GM23338 (cell line): ENCODE measurements at regions not wholly inside any gene's neighbourhood (a gene's known extent, or its start where the extent isn't known, plus 50 kb on each side); places are given as distances from the start of the nearest gene placed in this dataset.

Experiments used
- ATAC-seq: fragments of 200-7000 bp; cut with Tn5 transposase; 3 replicates; pipeline ENCODE4 v1.9.1; 2020
- DNase-seq: peaks from one replicate; pipeline ENCODE4 v3.0.0-alpha.2; 2015; ENCODE audit warnings: low spot score
- H2AFZ ChIP-seq: fragments of 200-600 bp; sonication (generic); 2 replicates; pipeline ENCODE4 v1.8.0; 2016; ENCODE audit warnings: antibody characterized with exemption, mild to moderate bottlenecking, moderate library complexity
- H3F3A ChIP-seq: fragments of 200-600 bp; sonication (generic); replicated peaks from 2 replicates; pipeline ENCODE4 v1.8.0; 2017; ENCODE audit warnings: antibody characterized with exemption, mixed run types, low read depth
- H3K27ac ChIP-seq: fragments of 200-600 bp; sonication (generic); 2 replicates; pipeline ENCODE4 v1.6.1; 2016; ENCODE audit warnings: low read depth
- H3K27me3 ChIP-seq: fragments of 200-600 bp; sonication (generic); 2 replicates; pipeline ENCODE4 v1.8.0; 2016; ENCODE audit warnings: mild to moderate bottlenecking, mixed run types, moderate library complexity; ENCODE audit not compliant: insufficient read depth
- H3K36me3 ChIP-seq: fragments of 200-600 bp; sonication (generic); 2 replicates; pipeline ENCODE4 v1.8.0; 2016; ENCODE audit warnings: mild to moderate bottlenecking; ENCODE audit not compliant: insufficient read depth
- H3K4me1 ChIP-seq: fragments of 200-600 bp; sonication (generic); 2 replicates; pipeline ENCODE4 v1.8.0; 2016; ENCODE audit warnings: mild to moderate bottlenecking, moderate library complexity; ENCODE audit not compliant: insufficient read depth
- H3K4me2 ChIP-seq: fragments of 200-600 bp; sonication (generic); 2 replicates; pipeline ENCODE4 v1.7.1; 2017; ENCODE audit warnings: mixed run types
- H3K4me3 ChIP-seq: fragments of 200-600 bp; sonication (generic); 2 replicates; pipeline ENCODE4 v1.6.1; 2016; ENCODE audit warnings: mixed run types
- H3K79me2 ChIP-seq: fragments of 200-600 bp; sonication (generic); replicated peaks from 2 replicates; pipeline ENCODE4 v1.8.0; 2017; ENCODE audit warnings: mild to moderate bottlenecking; ENCODE audit not compliant: insufficient read depth
- H3K9me2 ChIP-seq: fragments of 200-600 bp; sonication (generic); 2 replicates; pipeline ENCODE4 v1.8.0; 2017; ENCODE audit not compliant: insufficient read depth
- H4K20me1 ChIP-seq: fragments of 200-600 bp; sonication (generic); replicated peaks from 2 replicates; pipeline ENCODE4 v1.8.0; 2017; ENCODE audit warnings: mild to moderate bottlenecking; ENCODE audit not compliant: insufficient read depth
- H3K27ac Mint-ChIP-seq: 2 replicates; pipeline ENCODE4 v1.8.0; 2020; ENCODE audit warnings: inconsistent platforms, mild to moderate bottlenecking, moderate library complexity, mixed read lengths
- H3K27me3 Mint-ChIP-seq: 3 replicates; pipeline ENCODE4 v1.8.0; 2022; ENCODE audit warnings: low read depth, mild to moderate bottlenecking, moderate library complexity, mixed read lengths, inconsistent platforms; ENCODE audit not compliant: insufficient read depth, poor library complexity
- H3K36me3 Mint-ChIP-seq: 3 replicates; pipeline ENCODE4 v1.8.0; 2021; ENCODE audit warnings: low read depth, mild to moderate bottlenecking, inconsistent platforms, moderate library complexity, mixed read lengths
- H3K4me1 Mint-ChIP-seq: 3 replicates; pipeline ENCODE4 v1.8.0; 2020; ENCODE audit warnings: mild to moderate bottlenecking, inconsistent platforms, mixed read lengths
- H3K4me3 Mint-ChIP-seq: 3 replicates; pipeline ENCODE4 v1.8.0; 2021; ENCODE audit warnings: moderate library complexity, mild to moderate bottlenecking, inconsistent platforms, mixed read lengths
- H3K9me3 Mint-ChIP-seq: 3 replicates; pipeline ENCODE4 v1.8.0; 2020; ENCODE audit warnings: moderate library complexity, mild to moderate bottlenecking, inconsistent platforms, mixed read lengths
- CREB1 ChIP-seq: fragments of 250-450 bp; sonication (Bioruptor Pico); IDR thresholded peaks from 2 replicates; pipeline ENCODE4 v1.5.0; 2020; ENCODE audit warnings: low read depth, mild to moderate bottlenecking, moderate library complexity
- EZH2 ChIP-seq: fragments of 200-600 bp; sonication (generic); IDR thresholded peaks from one replicate; pipeline ENCODE4 v1.8.0; 2017; ENCODE audit warnings: antibody characterized with exemption, mild to moderate bottlenecking, low read depth; ENCODE audit not compliant: unreplicated experiment
- EZH2phosphoT487 ChIP-seq: fragments of 200-600 bp; sonication (generic); IDR thresholded peaks from one replicate; pipeline ENCODE4 v1.8.1; 2018; ENCODE audit warnings: antibody characterized with exemption; ENCODE audit not compliant: unreplicated experiment
- JUNB ChIP-seq: IDR thresholded peaks from one replicate; pipeline ENCODE4 v1.6.1; 2016; ENCODE audit warnings: antibody characterized with exemption; ENCODE audit not compliant: unreplicated experiment
- POLR2AphosphoS5 ChIP-seq: IDR thresholded peaks from 2 replicates; pipeline ENCODE4 v1.6.1; 2016; ENCODE audit warnings: antibody characterized with exemption, low read depth
- STAT1 ChIP-seq: IDR thresholded peaks from one replicate; pipeline ENCODE4 v1.6.1; 2016; ENCODE audit warnings: antibody characterized with exemption; ENCODE audit not compliant: unreplicated experiment
- TF ChIP-seq, protein P1 (sequence below): fragments of 250-450 bp; sonication (Bioruptor Pico); IDR thresholded peaks from 2 replicates; pipeline ENCODE4 v1.5.0; 2020; ENCODE audit warnings: mild to moderate bottlenecking, moderate library complexity
- TF ChIP-seq, protein P2 (sequence below), 2 experiments: fragments of 200-600 bp in 1 of 2; sonication (generic) in 1 of 2; conservative IDR thresholded peaks; 2 replicates each; pipeline versions ENCODE4 v1.5.1 to v1.6.1; 2016 to 2017; ENCODE audit warnings: antibody characterized with exemption in 2 of 2, low read depth in 2 of 2, mild to moderate bottlenecking in 2 of 2, moderate library complexity in 1 of 2

DNA sequence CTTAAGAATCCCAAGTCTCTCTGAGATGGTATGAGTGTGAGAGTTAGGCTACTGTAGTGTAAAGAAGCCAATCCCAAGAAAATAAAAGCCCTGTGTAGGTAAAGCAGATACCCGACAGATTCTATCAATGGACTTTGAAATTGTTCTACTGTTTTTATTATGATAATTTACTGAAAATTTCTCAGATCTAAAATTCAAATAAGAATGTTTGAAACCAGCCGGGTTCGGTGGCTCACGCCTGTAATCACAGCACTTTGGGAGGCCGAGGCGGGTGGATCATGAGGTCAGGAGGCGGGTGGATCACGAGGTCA, 208.3 kb upstream of the SPRED2 start (continued):
- TF ChIP-seq, protein P1, sequence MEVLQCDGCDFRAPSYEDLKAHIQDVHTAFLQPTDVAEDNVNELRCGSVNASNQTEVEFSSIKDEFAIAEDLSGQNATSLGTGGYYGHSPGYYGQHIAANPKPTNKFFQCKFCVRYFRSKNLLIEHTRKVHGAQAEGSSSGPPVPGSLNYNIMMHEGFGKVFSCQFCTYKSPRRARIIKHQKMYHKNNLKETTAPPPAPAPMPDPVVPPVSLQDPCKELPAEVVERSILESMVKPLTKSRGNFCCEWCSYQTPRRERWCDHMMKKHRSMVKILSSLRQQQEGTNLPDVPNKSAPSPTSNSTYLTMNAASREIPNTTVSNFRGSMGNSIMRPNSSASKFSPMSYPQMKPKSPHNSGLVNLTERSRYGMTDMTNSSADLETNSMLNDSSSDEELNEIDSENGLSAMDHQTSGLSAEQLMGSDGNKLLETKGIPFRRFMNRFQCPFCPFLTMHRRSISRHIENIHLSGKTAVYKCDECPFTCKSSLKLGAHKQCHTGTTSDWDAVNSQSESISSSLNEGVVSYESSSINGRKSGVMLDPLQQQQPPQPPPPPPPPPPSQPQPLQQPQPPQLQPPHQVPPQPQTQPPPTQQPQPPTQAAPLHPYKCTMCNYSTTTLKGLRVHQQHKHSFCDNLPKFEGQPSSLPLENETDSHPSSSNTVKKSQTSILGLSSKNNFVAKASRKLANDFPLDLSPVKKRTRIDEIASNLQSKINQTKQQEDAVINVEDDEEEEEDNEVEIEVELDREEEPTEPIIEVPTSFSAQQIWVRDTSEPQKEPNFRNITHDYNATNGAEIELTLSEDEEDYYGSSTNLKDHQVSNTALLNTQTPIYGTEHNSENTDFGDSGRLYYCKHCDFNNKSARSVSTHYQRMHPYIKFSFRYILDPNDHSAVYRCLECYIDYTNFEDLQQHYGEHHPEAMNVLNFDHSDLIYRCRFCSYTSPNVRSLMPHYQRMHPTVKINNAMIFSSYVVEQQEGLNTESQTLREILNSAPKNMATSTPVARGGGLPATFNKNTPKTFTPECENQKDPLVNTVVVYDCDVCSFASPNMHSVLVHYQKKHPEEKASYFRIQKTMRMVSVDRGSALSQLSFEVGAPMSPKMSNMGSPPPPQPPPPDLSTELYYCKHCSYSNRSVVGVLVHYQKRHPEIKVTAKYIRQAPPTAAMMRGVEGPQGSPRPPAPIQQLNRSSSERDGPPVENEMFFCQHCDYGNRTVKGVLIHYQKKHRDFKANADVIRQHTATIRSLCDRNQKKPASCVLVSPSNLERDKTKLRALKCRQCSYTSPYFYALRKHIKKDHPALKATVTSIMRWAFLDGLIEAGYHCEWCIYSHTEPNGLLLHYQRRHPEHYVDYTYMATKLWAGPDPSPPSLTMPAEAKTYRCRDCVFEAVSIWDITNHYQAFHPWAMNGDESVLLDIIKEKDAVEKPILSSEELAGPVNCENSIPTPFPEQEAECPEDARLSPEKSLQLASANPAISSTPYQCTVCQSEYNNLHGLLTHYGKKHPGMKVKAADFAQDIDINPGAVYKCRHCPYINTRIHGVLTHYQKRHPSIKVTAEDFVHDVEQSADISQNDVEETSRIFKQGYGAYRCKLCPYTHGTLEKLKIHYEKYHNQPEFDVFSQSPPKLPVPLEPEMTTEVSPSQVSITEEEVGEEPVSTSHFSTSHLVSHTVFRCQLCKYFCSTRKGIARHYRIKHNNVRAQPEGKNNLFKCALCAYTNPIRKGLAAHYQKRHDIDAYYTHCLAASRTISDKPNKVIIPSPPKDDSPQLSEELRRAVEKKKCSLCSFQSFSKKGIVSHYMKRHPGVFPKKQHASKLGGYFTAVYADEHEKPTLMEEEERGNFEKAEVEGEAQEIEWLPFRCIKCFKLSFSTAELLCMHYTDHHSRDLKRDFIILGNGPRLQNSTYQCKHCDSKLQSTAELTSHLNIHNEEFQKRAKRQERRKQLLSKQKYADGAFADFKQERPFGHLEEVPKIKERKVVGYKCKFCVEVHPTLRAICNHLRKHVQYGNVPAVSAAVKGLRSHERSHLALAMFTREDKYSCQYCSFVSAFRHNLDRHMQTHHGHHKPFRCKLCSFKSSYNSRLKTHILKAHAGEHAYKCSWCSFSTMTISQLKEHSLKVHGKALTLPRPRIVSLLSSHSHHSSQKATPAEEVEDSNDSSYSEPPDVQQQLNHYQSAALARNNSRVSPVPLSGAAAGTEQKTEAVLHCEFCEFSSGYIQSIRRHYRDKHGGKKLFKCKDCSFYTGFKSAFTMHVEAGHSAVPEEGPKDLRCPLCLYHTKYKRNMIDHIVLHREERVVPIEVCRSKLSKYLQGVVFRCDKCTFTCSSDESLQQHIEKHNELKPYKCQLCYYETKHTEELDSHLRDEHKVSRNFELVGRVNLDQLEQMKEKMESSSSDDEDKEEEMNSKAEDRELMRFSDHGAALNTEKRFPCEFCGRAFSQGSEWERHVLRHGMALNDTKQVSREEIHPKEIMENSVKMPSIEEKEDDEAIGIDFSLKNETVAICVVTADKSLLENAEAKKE (CRISPR knock-in tag): no peak
- TF ChIP-seq STAT1 (no peak), CREB1 (no peak), POLR2AphosphoS5 (no peak)

DNA sequence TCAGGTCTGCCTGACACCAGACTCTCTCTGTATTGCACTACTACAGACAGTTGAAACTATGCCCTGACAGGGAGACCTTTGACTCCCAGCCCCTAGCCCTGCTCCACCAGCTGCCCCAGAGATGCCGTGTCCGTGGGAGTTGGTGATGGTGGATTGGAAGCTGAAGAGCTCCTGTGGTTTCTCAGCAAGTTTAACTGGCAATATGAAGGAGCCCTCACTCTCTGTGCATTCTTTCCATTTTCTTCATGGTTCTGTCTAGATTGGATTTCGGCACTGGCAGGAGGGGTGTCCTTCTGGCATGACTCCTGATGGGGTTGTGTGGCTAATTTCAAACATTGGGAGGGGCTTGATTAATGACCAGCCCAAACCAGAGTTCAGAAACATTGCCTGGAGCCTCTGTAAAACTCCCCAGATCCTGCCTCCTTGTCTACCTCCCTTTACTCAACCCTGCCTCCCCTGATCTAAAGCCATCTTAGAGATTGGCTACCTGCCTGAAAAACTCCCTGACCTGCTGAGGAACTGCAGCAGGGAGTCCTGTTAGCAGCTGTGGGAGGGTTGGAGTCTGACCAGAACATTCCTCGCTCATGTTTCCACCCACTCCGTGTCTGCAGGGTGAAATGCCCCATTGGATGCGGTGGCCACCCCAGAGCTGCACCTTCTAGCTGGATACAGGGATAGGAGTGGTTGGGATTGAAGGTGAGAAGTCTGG, 206.9 kb upstream of the SPRED2 start:
- H3K79me2 ChIP-seq: no peaks in the 10 kb centered on the region
- no peak overlapping the region for H3K4me3 ChIP-seq
- no peaks in the 10 kb centered on the region for H3F3A ChIP-seq
- no peaks in the 10 kb centered on the region for H3K4me1 ChIP-seq
- no peaks in the 10 kb centered on the region for H3K9me3 Mint-ChIP-seq
- H3K27me3 ChIP-seq: peaks cover 20% of the 10 kb centered on the region
- no peak overlapping the region for H2AFZ ChIP-seq
- H3K9me2 ChIP-seq: peaks cover 8% of the 10 kb centered on the region; the same call in 1 of the 2 replicates
- H3K4me1 Mint-ChIP-seq: no peaks in the 10 kb centered on the region
- H3K27me3 Mint-ChIP-seq: no peaks in the 10 kb centered on the region
- H3K4me2 ChIP-seq: no peak overlapping the region
- H3K36me3 ChIP-seq: no peaks in the 10 kb centered on the region
- H4K20me1 ChIP-seq: no peaks in the 10 kb centered on the region
- ATAC-seq (no peak), DNase-seq (no peak)
- no peaks in the 10 kb centered on the region for H3K36me3 Mint-ChIP-seq
- no peak overlapping the region for H3K27ac ChIP-seq
- no peak overlapping the region for H3K27ac Mint-ChIP-seq
- H3K4me3 Mint-ChIP-seq: no peak overlapping the region
- TF ChIP-seq JUNB (no peak), EZH2phosphoT487 (no peak), EZH2 (no peak)
- TF ChIP-seq, protein P1 (CRISPR knock-in tag): no peak
- TF ChIP-seq, protein P2, sequence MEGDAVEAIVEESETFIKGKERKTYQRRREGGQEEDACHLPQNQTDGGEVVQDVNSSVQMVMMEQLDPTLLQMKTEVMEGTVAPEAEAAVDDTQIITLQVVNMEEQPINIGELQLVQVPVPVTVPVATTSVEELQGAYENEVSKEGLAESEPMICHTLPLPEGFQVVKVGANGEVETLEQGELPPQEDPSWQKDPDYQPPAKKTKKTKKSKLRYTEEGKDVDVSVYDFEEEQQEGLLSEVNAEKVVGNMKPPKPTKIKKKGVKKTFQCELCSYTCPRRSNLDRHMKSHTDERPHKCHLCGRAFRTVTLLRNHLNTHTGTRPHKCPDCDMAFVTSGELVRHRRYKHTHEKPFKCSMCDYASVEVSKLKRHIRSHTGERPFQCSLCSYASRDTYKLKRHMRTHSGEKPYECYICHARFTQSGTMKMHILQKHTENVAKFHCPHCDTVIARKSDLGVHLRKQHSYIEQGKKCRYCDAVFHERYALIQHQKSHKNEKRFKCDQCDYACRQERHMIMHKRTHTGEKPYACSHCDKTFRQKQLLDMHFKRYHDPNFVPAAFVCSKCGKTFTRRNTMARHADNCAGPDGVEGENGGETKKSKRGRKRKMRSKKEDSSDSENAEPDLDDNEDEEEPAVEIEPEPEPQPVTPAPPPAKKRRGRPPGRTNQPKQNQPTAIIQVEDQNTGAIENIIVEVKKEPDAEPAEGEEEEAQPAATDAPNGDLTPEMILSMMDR (conservative IDR thresholded peaks at IDR 0.05; ENCODE audit: low read depth in 2 of 2): no peak
